ENCODE measurements at regions not wholly inside any gene's neighbourhood (a gene's known extent, or its start where the extent isn't known, plus 50 kb on each side); places are given as distances from the start of the nearest gene placed in this dataset.

GRCh38 chr7:41118486-41118885 is 584.4 kb downstream of the INHBA start:
- DNase-seq: no peak

- no peak for DNase-seq
These were observed 585.5 kb downstream of the INHBA start for GRCh38 chr7:41117431-41117830.

GRCh38 chr7:41116817-41117216 is 586.1 kb downstream of the INHBA start:
- no peak for DNase-seq

GRCh38 chr7:41116337-41116736 is 586.6 kb downstream of the INHBA start:
- no peak for DNase-seq

GRCh38 chr7:41114691-41115090 is 588.2 kb downstream of the INHBA start:
- no peak for DNase-seq

GRCh38 chr7:41114131-41114530 is 588.8 kb downstream of the INHBA start:
- DNase-seq: no peak

- DNase-seq: no peak
These were observed 589.2 kb downstream of the INHBA start for GRCh38 chr7:41113719-41114118.

GRCh38 chr7:41110186-41110585 is 592.7 kb downstream of the INHBA start:
- DNase-seq: no peak

- DNase-seq: no peak
These were observed 594.1 kb downstream of the INHBA start for GRCh38 chr7:41108821-41109220.

GRCh38 chr7:41107938-41108448 is 594.9 kb downstream of the INHBA start:
- DNase-seq: no peak

- DNase-seq: no peak
These were observed 595.5 kb downstream of the INHBA start for GRCh38 chr7:41107330-41107937.

- no peak for DNase-seq
These were observed 598.3 kb downstream of the INHBA start for GRCh38 chr7:41104631-41105030.

- DNase-seq: no peak
These were observed 599.6 kb downstream of the INHBA start for GRCh38 chr7:41103331-41103730.

GRCh38 chr7:41098846-41099245 is 604.0 kb downstream of the INHBA start:
- DNase-seq: no peak

- no peak for DNase-seq
These were observed 604.5 kb downstream of the INHBA start for GRCh38 chr7:41098402-41098801.

- no peak for DNase-seq
These were observed 605.4 kb downstream of the INHBA start for GRCh38 chr7:41097501-41097900.

GRCh38 chr7:41096917-41097316 is 606.0 kb downstream of the INHBA start:
- DNase-seq: no peak

GRCh38 chr7:41093141-41093540 is 609.7 kb downstream of the INHBA start:
- no peak for DNase-seq

GRCh38 chr7:41085244-41085643 is 617.6 kb downstream of the INHBA start:
- no peak for DNase-seq

- no peak for DNase-seq
These were observed 618.5 kb downstream of the INHBA start for GRCh38 chr7:41084381-41084780.

GRCh38 chr7:41069635-41070034 is 633.3 kb downstream of the INHBA start:
- DNase-seq: no peak

- no peak for DNase-seq
These were observed 635.3 kb downstream of the INHBA start for GRCh38 chr7:41067576-41067975.

GRCh38 chr7:41065663-41066062 is 637.2 kb downstream of the INHBA start:
- DNase-seq: no peak

- DNase-seq: no peak
These were observed 639.8 kb downstream of the INHBA start for GRCh38 chr7:41063116-41063515.

GRCh38 chr7:41060796-41061195 is 642.1 kb downstream of the INHBA start:
- DNase-seq: no peak

Measured in bone marrow (tissue), 2 donors.